BE2C (cell line): ENCODE measurements at regions not wholly inside any gene's neighbourhood (a gene's known extent, or its start where the extent isn't known, plus 50 kb on each side); places are given as distances from the start of the nearest gene placed in this dataset.

ENCODE experiments used
- DNase-seq: peaks from one replicate; pipeline ENCODE4 v3.0.0-alpha.2; 2020
- H3K27me3 ChIP-seq: fragments of 250-450 bp; sonication (Bioruptor Pico); 2 replicates; pipeline ENCODE4 v1.5.1; 2020; ENCODE audit warnings: mild to moderate bottlenecking
- H3K36me3 ChIP-seq: fragments of 250-450 bp; sonication (Bioruptor Pico); 2 replicates; pipeline ENCODE4 v1.5.1; 2020; ENCODE audit warnings: mild to moderate bottlenecking
- H3K4me1 ChIP-seq: fragments of 250-450 bp; sonication (Bioruptor Pico); 2 replicates; pipeline ENCODE4 v1.5.1; 2020
- H3K4me3 ChIP-seq: 2 replicates; pipeline ENCODE4 v1.5.1; 2011; ENCODE audit warnings: low read depth, low read length
- H3K9me3 ChIP-seq: fragments of 250-450 bp; sonication (Bioruptor Pico); 2 replicates; pipeline ENCODE4 v1.5.1; 2020
- CTCF ChIP-seq: IDR thresholded peaks from 2 replicates; pipeline ENCODE4 v1.5.1; 2012; ENCODE audit warnings: mild to moderate bottlenecking, low read depth, low read length

GRCh38 chr5:4230786-4231641 is 635.4 kb downstream of the IRX1 start:
- no peaks in the 10 kb centered on the region for H3K4me1 ChIP-seq
- H3K4me3 ChIP-seq, result no peak overlapping the region
- no peaks in the 10 kb centered on the region for H3K36me3 ChIP-seq
- no peak for TF ChIP-seq CTCF
- DNase-seq, result no peak
- H3K27me3 ChIP-seq, result no peaks in the 10 kb centered on the region
- no peaks in the 10 kb centered on the region; the same call in 1 of the 2 replicates for H3K9me3 ChIP-seq

GRCh38 chr5:4232084-4232483 is 636.5 kb downstream of the IRX1 start:
- no peaks in the 10 kb centered on the region for H3K4me1 ChIP-seq
- no peak for DNase-seq
- no peak for TF ChIP-seq CTCF
- H3K27me3 ChIP-seq, result no peaks in the 10 kb centered on the region
- no peaks in the 10 kb centered on the region; the same call in 1 of the 2 replicates for H3K9me3 ChIP-seq
- H3K36me3 ChIP-seq, result no peaks in the 10 kb centered on the region
- no peak overlapping the region for H3K4me3 ChIP-seq

GRCh38 chr5:4233671-4234070 is 638.0 kb downstream of the IRX1 start:
- no peak overlapping the region for H3K4me3 ChIP-seq
- no peaks in the 10 kb centered on the region; the same call in 1 of the 2 replicates for H3K9me3 ChIP-seq
- TF ChIP-seq CTCF, result no peak
- H3K4me1 ChIP-seq, result no peaks in the 10 kb centered on the region
- DNase-seq, result no peak
- no peaks in the 10 kb centered on the region for H3K27me3 ChIP-seq
- no peaks in the 10 kb centered on the region for H3K36me3 ChIP-seq

- Histone ChIP-seq H3K4me1 (no peaks in the 10 kb centered on the region), H3K4me3 (no peak overlapping the region), H3K27me3 (no peaks in the 10 kb centered on the region), H3K36me3 (no peaks in the 10 kb centered on the region), H3K9me3 (no peaks in the 10 kb centered on the region)
- DNase-seq, result no peak
- no peak for TF ChIP-seq CTCF
Measured at GRCh38 chr5:4243479-4244264, 648.0 kb downstream of the IRX1 start.

- H3K4me3 ChIP-seq, result no peak overlapping the region
- H3K36me3 ChIP-seq, result no peaks in the 10 kb centered on the region
- H3K4me1 ChIP-seq, result no peaks in the 10 kb centered on the region
- H3K9me3 ChIP-seq, result no peaks in the 10 kb centered on the region
- H3K27me3 ChIP-seq, result no peaks in the 10 kb centered on the region
- no peak for TF ChIP-seq CTCF
- no peak for DNase-seq
Measured at GRCh38 chr5:4244306-4244705, 648.7 kb downstream of the IRX1 start.

- no peaks in the 10 kb centered on the region for H3K9me3 ChIP-seq
- no peaks in the 10 kb centered on the region for H3K27me3 ChIP-seq
- DNase-seq, result no peak
- no peaks in the 10 kb centered on the region for H3K36me3 ChIP-seq
- no peak overlapping the region for H3K4me3 ChIP-seq
- H3K4me1 ChIP-seq, result no peaks in the 10 kb centered on the region
- no peak for TF ChIP-seq CTCF
Measured at GRCh38 chr5:4245076-4245475, 649.4 kb downstream of the IRX1 start.
